WTC11 (cell line): ENCODE measurements at regions not wholly inside any gene's neighbourhood (a gene's known extent, or its start where the extent isn't known, plus 50 kb on each side); places are given as distances from the start of the nearest gene placed in this dataset.

Experiments
- ATAC-seq: fragments of 200-7000 bp; cut with Tn5 transposase; 2 replicates; pipeline ENCODE4 v1.10.0; 2021; ENCODE audit warnings: mild to moderate bottlenecking, moderate library complexity
- CTCF ChIA-PET: fragments of 300-600 bp; sonication (Branson Sonifier 250); formaldehyde crosslinking; loops from one replicate; lab custom pipeline; 2021; ENCODE audit warnings: antibody characterized with exemption; lab: Charles Lee
- POLR2A ChIA-PET: fragments of 350-600 bp; sonication (Branson Sonifier 250); formaldehyde crosslinking; loops from one replicate; lab custom pipeline; 2021; ENCODE audit warnings: antibody characterized with exemption; lab: Charles Lee
- DNase-seq: peaks from one replicate; pipeline ENCODE4 v3.0.0; 2021; ENCODE audit warnings: low spot score
- H3K27ac Mint-ChIP-seq: 2 replicates; pipeline ENCODE4 v1.8.0; 2021; ENCODE audit warnings: mixed read lengths
- H3K27me3 Mint-ChIP-seq: 2 replicates; pipeline ENCODE4 v1.8.0; 2021; ENCODE audit warnings: low read depth, mild to moderate bottlenecking, moderate library complexity, mixed read lengths
- H3K36me3 Mint-ChIP-seq: 2 replicates; pipeline ENCODE4 v1.8.0; 2021; ENCODE audit warnings: mixed read lengths
- H3K4me1 Mint-ChIP-seq: 2 replicates; pipeline ENCODE4 v1.8.0; 2022; ENCODE audit warnings: mixed read lengths
- H3K4me3 Mint-ChIP-seq: 2 replicates; pipeline ENCODE4 v1.8.0; 2021; ENCODE audit warnings: mild to moderate bottlenecking, moderate library complexity, mixed read lengths
- H3K9me3 Mint-ChIP-seq: 2 replicates; pipeline ENCODE4 v1.8.0; 2021; ENCODE audit warnings: mixed read lengths
- AR ChIP-seq: fragments of 250-450 bp; sonication (Bioruptor Pico); IDR thresholded peaks from 2 replicates; pipeline ENCODE4 v1.9.0; 2021; ENCODE audit warnings: mild to moderate bottlenecking
- ARID4B ChIP-seq: sonication (generic); formaldehyde crosslinking; IDR thresholded peaks from 2 replicates; pipeline ENCODE4 v1.8.0; 2023; ENCODE audit warnings: missing genetic modification reagents, mild to moderate bottlenecking, borderline replicate concordance
- ATF1 ChIP-seq: sonication (generic); formaldehyde crosslinking; IDR thresholded peaks from 2 replicates; pipeline ENCODE4 v1.8.1; 2023; ENCODE audit warnings: mild to moderate bottlenecking, moderate library complexity, missing genetic modification reagents
- ATF3 ChIP-seq: sonication (generic); formaldehyde crosslinking; conservative IDR thresholded peaks from 2 replicates; pipeline ENCODE4 v1.8.1; 2022; ENCODE audit warnings: mild to moderate bottlenecking, missing genetic modification reagents
- CBFB ChIP-seq: sonication (generic); formaldehyde crosslinking; IDR thresholded peaks from 2 replicates; pipeline ENCODE4 v1.8.1; 2022; ENCODE audit warnings: mild to moderate bottlenecking, low read depth, missing genetic modification reagents
- E2F4 ChIP-seq: sonication (generic); formaldehyde crosslinking; IDR thresholded peaks from 2 replicates; pipeline ENCODE4 v1.8.1; 2022; ENCODE audit warnings: low read depth, mild to moderate bottlenecking, moderate library complexity, missing genetic modification reagents, borderline replicate concordance
- E2F5 ChIP-seq: sonication (generic); formaldehyde crosslinking; IDR thresholded peaks from 2 replicates; pipeline ENCODE4 v1.8.1; 2022; ENCODE audit warnings: mild to moderate bottlenecking, moderate library complexity, missing genetic modification reagents
- EMX1 ChIP-seq: fragments of 250-450 bp; sonication (Bioruptor Pico); IDR thresholded peaks from 2 replicates; pipeline ENCODE4 v1.8.0; 2021; ENCODE audit warnings: mild to moderate bottlenecking
- ERG ChIP-seq: fragments of 250-450 bp; sonication (Bioruptor Pico); IDR thresholded peaks from 2 replicates; pipeline ENCODE4 v1.8.0; 2021; ENCODE audit warnings: mild to moderate bottlenecking
- FOXP4 ChIP-seq: sonication (generic); formaldehyde crosslinking; IDR thresholded peaks from 2 replicates; pipeline ENCODE4 v1.8.0; 2022; ENCODE audit warnings: mild to moderate bottlenecking, missing genetic modification reagents
- NR2C2 ChIP-seq: sonication (generic); formaldehyde crosslinking; IDR thresholded peaks from 2 replicates; pipeline ENCODE4 v1.8.0; 2022; ENCODE audit warnings: mild to moderate bottlenecking, missing genetic modification reagents
- PREB ChIP-seq: sonication (generic); formaldehyde crosslinking; IDR thresholded peaks from 2 replicates; pipeline ENCODE4 v1.8.1; 2022; ENCODE audit warnings: mild to moderate bottlenecking, missing genetic modification reagents, moderate library complexity, borderline replicate concordance
- PRRX2 ChIP-seq: fragments of 250-450 bp; sonication (Bioruptor Pico); IDR thresholded peaks from 2 replicates; pipeline ENCODE4 v1.8.0; 2021; ENCODE audit warnings: mild to moderate bottlenecking
- RORB ChIP-seq: fragments of 250-450 bp; sonication (Bioruptor Pico); IDR thresholded peaks from 2 replicates; pipeline ENCODE4 v1.9.0; 2021; ENCODE audit warnings: mild to moderate bottlenecking
- TEAD1 ChIP-seq: sonication (generic); formaldehyde crosslinking; IDR thresholded peaks from 2 replicates; pipeline ENCODE4 v1.8.0; 2022; ENCODE audit warnings: mild to moderate bottlenecking, missing genetic modification reagents
- TEAD4 ChIP-seq: sonication (generic); formaldehyde crosslinking; IDR thresholded peaks from 2 replicates; pipeline ENCODE4 v1.8.0; 2022; ENCODE audit warnings: mild to moderate bottlenecking, missing genetic modification reagents
- ZNF219 ChIP-seq: sonication (generic); formaldehyde crosslinking; IDR thresholded peaks from 2 replicates; pipeline ENCODE4 v1.8.0; 2023; ENCODE audit warnings: missing genetic modification reagents, mild to moderate bottlenecking, borderline replicate concordance
- ZNF232 ChIP-seq: sonication (generic); formaldehyde crosslinking; IDR thresholded peaks from 2 replicates; pipeline ENCODE4 v1.8.0; 2022; ENCODE audit warnings: mild to moderate bottlenecking, missing genetic modification reagents
- ZNF512 ChIP-seq: sonication (generic); formaldehyde crosslinking; IDR thresholded peaks from 2 replicates; pipeline ENCODE4 v1.8.1; 2022; ENCODE audit warnings: missing genetic modification reagents, borderline replicate concordance

- H3K27ac Mint-ChIP-seq: no peak overlapping the region
- CTCF ChIA-PET: no interaction called here
- no peak for TF ChIP-seq AR (CRISPR knock-in tag)
- TF ChIP-seq TEAD4 (CRISPR knock-in tag): no peak
- TF ChIP-seq EMX1 (CRISPR knock-in tag): no peak
- no peak for TF ChIP-seq ZNF219 (CRISPR knock-in tag)
- no peak for TF ChIP-seq TEAD1 (CRISPR knock-in tag)
- TF ChIP-seq ATF1: no peak
- TF ChIP-seq ZNF512 (CRISPR knock-in tag): no peak
- TF ChIP-seq ATF3 (CRISPR knock-in tag): no peak
- no peak for TF ChIP-seq E2F5 (CRISPR knock-in tag)
- no peak for TF ChIP-seq CBFB (CRISPR knock-in tag)
- no peak for TF ChIP-seq FOXP4 (CRISPR knock-in tag)
- no peak for TF ChIP-seq E2F4 (CRISPR knock-in tag)
- no peak for TF ChIP-seq PREB (CRISPR knock-in tag)
- TF ChIP-seq, all 79 proteins: peak for 0
Observed at GRCh38 chr11:116274521-116274920, 498.3 kb downstream of the BUD13 start.

GRCh38 chr11:116272181-116272789, 500.5 kb downstream of the BUD13 start:
- Mint-ChIP-seq H3K4me1 (0 out of 2 replicates have a peak, but pooled peaks cover 2% of the 10 kb centered on the region), H3K27ac (no peak overlapping the region), H3K9me3 (no peaks in the 10 kb centered on the region), H3K27me3 (no peaks in the 10 kb centered on the region), H3K4me3 (no peak overlapping the region), H3K36me3 (no peaks in the 10 kb centered on the region)
- ChIA-PET CTCF (interaction anchor here (0.6 to 4.0 kb wide), 9 partner anchors 9 to 1046 kb away, joined by 3 to 22 read pairs (median 5); no protein-coding TSS in a partner anchor), POLR2A (no interaction called here)
- ATAC-seq (peak; percentile 12), DNase-seq (no peak)
- no peak for TF ChIP-seq ERG (CRISPR knock-in tag)
- no peak for TF ChIP-seq PRRX2 (CRISPR knock-in tag)
- no peak for TF ChIP-seq NR2C2 (CRISPR knock-in tag)
- no peak for TF ChIP-seq ZNF232
- TF ChIP-seq RORB: no peak
- no peak for TF ChIP-seq ARID4B

More at GRCh38 chr11:116274521-116274920, 498.3 kb downstream of the BUD13 start:
- ATAC-seq: no peak
- POLR2A ChIA-PET: no interaction called here
- no peak for DNase-seq
- H3K9me3 Mint-ChIP-seq: no peaks in the 10 kb centered on the region
- H3K27me3 Mint-ChIP-seq: no peaks in the 10 kb centered on the region
- 0 out of 2 replicates have a peak, but pooled peaks cover 2% of the 10 kb centered on the region for H3K4me1 Mint-ChIP-seq
- H3K36me3 Mint-ChIP-seq: no peaks in the 10 kb centered on the region
- no peak overlapping the region for H3K4me3 Mint-ChIP-seq
